Mononuclear cell (primary cell): ENCODE measurements at regions not wholly inside any gene's neighbourhood (a gene's known extent, or its start where the extent isn't known, plus 50 kb on each side); places are given as distances from the start of the nearest gene placed in this dataset.
"Not testable (repeated sequence)": the region's sequence is repeated elsewhere in the genome, so short reads cannot be mapped to it uniquely, and the experiment has no call there.

Experiments
- H3K27me3 ChIP-seq: 2 replicates; pipeline ENCODE4 v1.6.0; 2011; ENCODE audit warnings: low read length, control low read depth; ENCODE audit not compliant: insufficient read depth
- H3K4me1 ChIP-seq: 2 replicates; pipeline ENCODE4 v1.5.1; 2011; ENCODE audit warnings: mild to moderate bottlenecking, low read length, control low read depth; ENCODE audit not compliant: insufficient read depth
- H3K4me3 ChIP-seq: 2 replicates; pipeline ENCODE4 v1.5.1; 2011; ENCODE audit warnings: mild to moderate bottlenecking, low read length, moderate library complexity
- H3K9me3 ChIP-seq: 2 replicates; pipeline ENCODE4 v1.5.1; 2011; ENCODE audit warnings: low read depth, mild to moderate bottlenecking, control low read depth, low read length

DNA sequence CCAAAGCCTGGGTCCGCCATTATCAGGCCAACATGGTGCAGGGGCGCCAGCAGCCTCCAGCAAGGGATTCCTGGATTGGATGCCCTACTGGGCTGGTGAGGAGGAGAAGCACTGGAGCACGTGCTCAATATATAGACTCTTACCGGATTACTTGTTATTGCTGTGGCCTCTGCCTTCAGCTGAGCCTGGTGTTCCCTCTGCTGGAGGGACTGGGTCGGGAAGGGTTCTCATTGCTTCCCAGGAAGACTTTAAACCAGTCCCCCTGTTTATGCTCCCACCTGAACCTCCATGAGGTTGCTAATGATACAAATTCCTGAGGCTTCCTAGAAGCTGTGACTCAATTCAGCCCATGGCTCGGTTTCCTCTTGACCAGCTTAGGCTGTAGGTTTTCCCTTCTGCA, 186.7 kb upstream of the ARID1B start:
- H3K4me1 ChIP-seq = no peaks in the 10 kb centered on the region
- no peaks in the 10 kb centered on the region for H3K9me3 ChIP-seq
- H3K27me3 ChIP-seq = peaks cover 3% of the 10 kb centered on the region
- no peak overlapping the region for H3K4me3 ChIP-seq

DNA sequence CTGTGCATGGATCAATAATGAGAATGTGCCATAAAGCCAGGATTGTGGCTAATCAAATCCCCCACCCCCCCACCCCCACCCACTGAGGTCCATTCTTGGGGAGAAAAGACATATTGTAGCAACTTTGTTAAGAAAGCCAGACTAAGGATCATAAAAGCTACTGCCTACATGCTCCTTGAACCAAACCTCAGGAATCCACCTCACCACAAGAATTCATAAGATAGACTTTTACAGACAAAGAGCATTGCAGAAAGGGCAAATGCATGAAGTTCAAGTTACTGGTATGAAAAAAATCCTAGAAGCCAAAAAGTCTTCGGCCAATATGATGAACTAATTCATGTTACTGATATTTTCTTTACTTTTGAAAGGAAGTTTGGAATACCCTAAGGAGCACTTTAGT, 187.9 kb upstream of the ARID1B start:
- H3K27me3 ChIP-seq = peaks cover 3% of the 10 kb centered on the region
- no peaks in the 10 kb centered on the region for H3K4me1 ChIP-seq
- no peaks in the 10 kb centered on the region for H3K9me3 ChIP-seq
- no peak overlapping the region for H3K4me3 ChIP-seq

DNA sequence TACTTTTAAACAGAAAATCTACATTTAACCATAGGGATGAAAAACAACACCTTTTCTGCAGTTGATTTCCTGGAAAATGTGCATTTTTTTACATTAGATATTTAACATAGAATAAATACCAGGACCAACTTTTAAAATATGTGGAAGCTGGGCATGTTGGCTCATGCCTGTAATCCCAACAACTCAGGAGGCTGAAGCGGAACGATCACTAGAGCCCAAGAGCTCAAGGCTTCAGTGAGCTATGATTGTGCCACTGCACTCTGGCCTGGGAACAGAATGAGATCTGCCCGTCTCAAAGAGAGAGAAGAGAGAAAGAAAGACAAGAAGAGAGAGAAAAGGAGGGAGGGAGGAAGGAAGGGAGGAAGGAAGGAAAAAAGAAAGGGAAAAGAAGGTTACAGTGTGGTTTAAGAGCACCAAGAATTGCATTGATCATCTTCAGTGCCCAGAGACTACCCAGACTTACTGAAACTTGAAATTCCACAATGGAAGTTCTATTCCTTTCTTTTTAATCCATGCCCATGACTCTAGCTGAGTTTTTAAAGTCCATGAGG, 189.4 kb upstream of the ARID1B start:
- Histone ChIP-seq H3K27me3 (peaks cover 3% of the 10 kb centered on the region), H3K4me3 (no peak overlapping the region), H3K9me3 (no peaks in the 10 kb centered on the region), H3K4me1 (no peaks in the 10 kb centered on the region)

DNA sequence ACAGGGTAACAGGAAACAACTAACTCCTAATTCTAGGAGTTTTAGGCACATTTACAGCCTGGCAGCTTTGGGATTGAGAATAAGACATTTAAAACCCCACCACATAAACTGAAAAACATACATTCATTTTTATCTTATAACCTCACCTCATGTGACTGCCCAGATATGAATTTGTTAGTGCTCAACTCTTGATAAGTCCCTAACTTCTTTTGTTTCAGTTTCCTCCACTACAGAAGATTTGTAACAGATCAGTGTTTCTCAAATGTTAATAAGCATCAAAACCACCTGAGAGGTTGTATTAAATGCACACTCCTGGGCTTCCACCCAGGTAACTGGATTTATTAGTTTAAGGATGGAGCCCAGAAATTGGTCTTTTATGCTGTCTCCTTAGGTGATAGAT, 190.1 kb upstream of the ARID1B start:
- Histone ChIP-seq H3K4me1 (no peaks in the 10 kb centered on the region), H3K9me3 (no peaks in the 10 kb centered on the region), H3K27me3 (peaks cover 3% of the 10 kb centered on the region), H3K4me3 (no peak overlapping the region)

DNA sequence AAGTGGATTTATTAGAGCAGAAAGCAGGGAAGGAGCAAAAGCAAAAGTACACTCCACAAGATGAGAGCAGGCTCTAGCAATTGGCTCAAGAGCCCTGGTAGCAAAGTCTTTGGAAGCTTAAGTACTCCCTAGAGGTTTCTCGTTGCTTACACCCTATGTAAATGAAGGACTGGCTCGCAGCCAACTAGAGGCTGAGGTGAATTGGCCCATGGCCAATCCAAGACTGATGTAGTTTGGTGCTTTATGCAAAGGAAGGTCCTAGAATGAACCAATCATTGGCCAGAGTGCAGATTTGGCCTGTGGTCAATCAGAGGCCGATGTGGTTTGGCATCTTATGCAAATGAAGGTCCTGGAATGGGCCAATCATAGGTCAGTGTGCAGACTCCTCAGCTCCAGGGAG, 191.3 kb upstream of the ARID1B start:
- H3K4me1 ChIP-seq = no peaks in the 10 kb centered on the region
- peaks cover 3% of the 10 kb centered on the region for H3K27me3 ChIP-seq
- no peaks in the 10 kb centered on the region for H3K9me3 ChIP-seq
- no peak overlapping the region for H3K4me3 ChIP-seq

DNA sequence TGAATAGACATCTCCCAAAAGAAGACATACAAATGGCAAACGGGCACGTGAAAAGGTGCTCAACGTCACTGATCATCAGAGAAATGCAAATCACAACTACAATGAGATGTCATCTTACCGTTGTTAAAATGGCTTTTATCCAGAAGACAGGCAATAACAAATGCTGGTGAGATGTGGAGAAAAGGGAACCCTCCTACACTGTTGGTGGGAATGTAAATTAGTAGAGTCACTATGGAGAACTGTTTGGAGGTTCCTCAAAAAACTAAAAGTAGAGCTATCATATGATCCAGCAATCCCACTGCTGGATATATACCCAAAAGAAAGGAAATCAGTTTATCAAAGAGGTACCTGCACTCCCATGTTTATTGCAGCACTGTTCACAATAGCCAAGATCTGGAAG, 193.1 kb upstream of the ARID1B start:
- H3K27me3 ChIP-seq, H3K9me3 ChIP-seq: not testable (repeated sequence)

DNA sequence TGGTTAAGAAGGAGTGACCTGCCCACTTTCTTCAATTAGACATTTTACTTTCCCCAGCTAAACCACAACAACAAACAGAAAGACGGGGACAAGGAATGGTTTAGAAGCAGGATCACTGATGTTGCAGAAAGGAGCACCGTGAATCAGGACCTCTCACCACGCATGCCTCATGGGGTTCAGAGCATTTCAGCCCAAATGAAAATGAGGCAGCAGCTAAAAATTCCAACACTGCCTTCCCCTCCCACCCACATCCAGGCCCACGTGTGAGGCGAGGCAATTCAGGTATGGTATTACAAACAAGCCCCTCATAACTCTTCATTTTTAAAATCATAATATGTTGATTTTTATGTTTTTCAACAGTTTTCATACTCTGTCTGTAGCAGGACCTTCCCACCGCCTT, 194.1 kb upstream of the ARID1B start:
- Histone ChIP-seq H3K4me1 (no peaks in the 10 kb centered on the region), H3K9me3 (peaks cover 13% of the 10 kb centered on the region), H3K27me3 (no peaks in the 10 kb centered on the region), H3K4me3 (no peak overlapping the region)

More for the DNA sequence above, 193.1 kb upstream of the ARID1B start:
- not testable (repeated sequence) for H3K4me1 ChIP-seq, H3K4me3 ChIP-seq

DNA sequence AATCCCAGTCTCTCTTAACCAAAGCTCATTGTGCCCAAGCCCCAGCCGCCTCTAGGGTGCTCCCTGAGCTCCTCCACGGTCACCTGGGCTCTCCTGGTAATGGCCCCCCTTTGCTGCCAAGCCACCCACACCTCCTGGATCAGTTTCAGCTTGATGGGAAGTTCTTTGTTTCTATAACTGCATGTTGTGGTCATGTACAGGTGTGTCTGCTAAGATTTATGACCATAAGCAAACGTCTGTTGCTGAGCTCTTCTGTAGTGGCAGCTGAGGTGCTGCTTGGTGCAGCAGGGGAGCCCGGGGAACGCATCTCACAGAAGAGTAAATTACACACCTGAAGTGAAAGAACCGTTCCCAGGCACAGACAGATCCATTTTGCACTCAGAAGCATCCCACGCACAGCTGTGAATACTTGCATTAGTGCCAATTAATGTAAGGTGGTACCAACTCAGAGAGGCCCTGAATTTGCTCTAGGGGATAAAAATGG, 194.6 kb upstream of the ARID1B start:
- Histone ChIP-seq H3K9me3 (peaks cover 19% of the 10 kb centered on the region), H3K4me3 (no peak overlapping the region), H3K27me3 (no peaks in the 10 kb centered on the region), H3K4me1 (no peaks in the 10 kb centered on the region)

DNA sequence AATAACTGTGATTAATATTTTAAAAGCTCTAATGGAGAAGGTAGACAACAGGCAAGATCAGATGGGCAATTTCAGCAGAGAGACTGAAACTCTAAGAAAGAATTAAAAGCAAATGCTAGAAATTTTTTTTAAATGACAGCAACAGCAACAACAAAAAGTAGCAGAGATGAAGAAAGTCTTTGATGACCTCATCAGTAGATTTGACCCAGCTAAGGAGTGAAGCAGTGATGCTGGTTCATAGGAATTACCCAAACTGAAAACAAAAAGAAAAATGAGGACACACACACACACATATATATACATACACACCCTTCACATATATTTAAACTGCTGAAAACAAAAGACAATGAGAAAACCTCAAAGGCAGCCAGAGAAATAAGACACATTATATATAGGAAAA, 197.6 kb upstream of the ARID1B start:
- peaks cover 28% of the 10 kb centered on the region for H3K9me3 ChIP-seq
- H3K4me3 ChIP-seq = no peak overlapping the region
- H3K4me1 ChIP-seq = no peaks in the 10 kb centered on the region
- H3K27me3 ChIP-seq = no peaks in the 10 kb centered on the region

DNA sequence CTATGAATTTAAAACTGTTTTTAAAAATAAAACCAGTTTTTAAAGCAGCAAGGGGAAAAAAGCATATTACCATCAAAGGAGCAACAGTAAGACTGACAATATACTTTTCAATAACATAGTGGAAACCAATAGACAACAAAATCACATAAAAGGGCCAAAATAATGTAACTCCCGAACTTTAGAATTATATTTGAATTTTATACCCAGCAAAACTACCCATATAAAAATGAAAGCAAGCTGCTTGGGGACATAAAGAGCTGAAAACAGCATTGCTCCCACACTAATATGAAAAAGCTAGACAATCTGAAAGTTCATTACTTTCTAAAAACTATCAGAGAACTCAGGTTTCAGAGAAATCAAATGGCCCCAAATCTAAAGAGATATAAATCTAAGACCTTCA, 199.4 kb upstream of the ARID1B start:
- H3K9me3 ChIP-seq = peaks cover 28% of the 10 kb centered on the region
- no peaks in the 10 kb centered on the region for H3K4me1 ChIP-seq
- no peaks in the 10 kb centered on the region for H3K27me3 ChIP-seq
- no peak overlapping the region for H3K4me3 ChIP-seq

DNA sequence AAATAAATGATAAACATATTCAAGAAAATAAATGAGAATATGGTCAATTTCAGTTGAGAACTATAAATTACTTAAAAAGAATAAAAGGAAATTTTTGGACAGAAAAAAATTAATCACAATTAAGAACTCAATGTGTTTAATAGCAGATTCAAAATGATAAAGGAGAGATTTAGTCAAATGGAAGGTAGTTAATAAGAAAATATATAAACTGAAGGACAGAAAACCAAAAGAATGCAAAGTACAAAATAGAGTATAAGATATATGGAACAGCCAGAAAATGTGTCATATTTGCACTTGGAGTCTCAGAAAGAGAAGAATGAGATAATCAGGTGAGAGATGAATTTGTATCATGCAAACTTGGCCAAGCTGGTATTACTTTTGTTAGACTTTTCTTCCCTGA, 201.8 kb upstream of the ARID1B start:
- H3K27me3 ChIP-seq = no peaks in the 10 kb centered on the region
- H3K4me3 ChIP-seq = no peak overlapping the region
- no peaks in the 10 kb centered on the region for H3K4me1 ChIP-seq
- H3K9me3 ChIP-seq = peaks cover 28% of the 10 kb centered on the region

DNA sequence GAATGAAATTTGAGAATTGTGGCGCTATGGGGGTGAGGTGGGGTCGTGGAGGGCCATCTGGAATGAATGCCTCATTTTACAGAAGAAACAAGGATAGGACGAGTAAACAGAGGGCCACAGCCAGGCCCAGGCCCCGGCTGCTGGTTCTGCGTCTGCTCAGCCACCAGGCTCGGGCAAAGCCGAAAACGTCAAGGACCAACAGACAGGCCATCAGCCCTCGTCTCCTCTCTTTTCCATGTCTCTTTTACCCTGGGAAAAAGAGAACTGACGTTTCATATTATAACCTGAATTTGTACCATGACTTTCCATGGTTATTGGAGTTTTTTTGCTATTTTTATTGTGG, 212.4 kb upstream of the ARID1B start:
- Histone ChIP-seq H3K4me1 (no peaks in the 10 kb centered on the region), H3K27me3 (no peaks in the 10 kb centered on the region), H3K4me3 (no peak overlapping the region), H3K9me3 (no peaks in the 10 kb centered on the region)

DNA sequence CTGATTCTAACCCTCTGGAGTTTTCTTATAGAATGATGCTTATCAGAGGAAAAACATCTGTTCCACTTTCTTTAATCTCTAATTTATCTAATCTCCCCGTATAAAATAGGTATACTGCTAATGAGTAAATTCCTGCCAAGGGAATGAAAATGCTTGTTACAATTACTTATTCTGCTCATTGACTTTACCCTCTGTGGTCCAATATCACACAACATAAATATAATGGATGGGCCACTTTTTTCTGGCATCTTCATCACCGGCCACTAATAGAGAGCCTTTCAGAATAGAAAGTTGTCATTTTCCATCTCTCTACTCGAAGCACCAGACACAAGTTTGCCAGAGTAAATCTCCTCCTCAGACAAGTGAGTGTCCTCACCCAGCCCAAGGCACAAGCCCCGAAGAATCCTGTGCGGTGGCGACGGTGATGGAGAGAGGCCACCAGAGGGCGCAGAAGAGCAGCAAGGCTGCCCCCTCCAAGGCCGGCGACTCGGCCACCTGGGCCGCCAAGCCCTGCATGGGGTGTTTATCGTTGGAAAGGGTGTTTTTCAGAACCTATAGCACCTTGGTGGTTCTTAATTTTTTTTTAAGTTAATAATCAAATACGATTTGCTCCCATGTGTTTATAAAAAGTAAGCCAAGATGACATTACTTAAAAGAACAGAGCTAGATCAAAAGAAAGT, 212.9 kb upstream of the ARID1B start:
- Histone ChIP-seq H3K9me3 (no peaks in the 10 kb centered on the region), H3K4me1 (no peaks in the 10 kb centered on the region), H3K4me3 (no peak overlapping the region), H3K27me3 (no peaks in the 10 kb centered on the region)

DNA sequence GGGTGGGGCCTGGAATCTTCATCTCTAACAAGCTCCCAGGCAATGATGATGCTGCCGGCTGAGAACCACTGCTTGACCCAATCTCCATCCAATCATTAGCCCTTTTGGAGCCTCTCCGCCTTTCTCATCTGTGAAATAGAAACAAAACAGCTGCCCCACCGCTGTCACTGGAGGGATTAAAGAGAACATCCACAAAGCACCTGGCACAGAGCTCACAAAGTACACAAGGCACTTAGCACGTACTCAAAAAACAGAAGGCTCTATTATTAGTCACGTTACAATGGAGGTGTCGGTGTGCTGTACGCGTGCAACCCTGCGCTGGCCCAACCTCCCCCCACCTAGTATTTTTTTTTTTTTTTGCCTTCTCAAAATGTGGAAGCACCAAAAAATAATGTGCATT, 213.5 kb upstream of the ARID1B start:
- no peak overlapping the region for H3K4me3 ChIP-seq

DNA sequence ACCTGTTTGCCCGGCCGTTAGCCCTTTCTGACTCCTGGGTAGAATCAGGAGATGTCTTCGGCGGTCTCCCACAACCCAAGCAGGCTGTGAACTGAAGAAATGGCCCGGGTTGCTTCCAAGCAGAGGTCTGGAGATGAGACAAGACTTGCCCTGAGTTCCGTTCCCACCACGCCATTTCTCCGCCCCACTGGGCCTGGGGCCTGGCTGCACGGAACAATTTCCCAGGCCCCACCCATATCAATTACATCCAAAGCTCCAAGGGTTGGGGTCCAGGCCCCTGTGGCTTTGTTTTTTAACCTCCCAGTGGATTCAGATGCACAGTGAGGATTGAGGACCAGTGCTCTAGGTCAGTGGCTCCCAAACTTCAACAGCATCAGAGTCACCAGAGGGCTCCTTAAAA, 214.5 kb upstream of the ARID1B start:
- Histone ChIP-seq H3K9me3 (no peaks in the 10 kb centered on the region), H3K4me1 (peaks cover 1% of the 10 kb centered on the region), H3K27me3 (no peaks in the 10 kb centered on the region), H3K4me3 (no peak overlapping the region)

More for the DNA sequence above, 213.5 kb upstream of the ARID1B start:
- H3K9me3 ChIP-seq = no peaks in the 10 kb centered on the region
- H3K4me1 ChIP-seq = no peaks in the 10 kb centered on the region
- H3K27me3 ChIP-seq = no peaks in the 10 kb centered on the region

DNA sequence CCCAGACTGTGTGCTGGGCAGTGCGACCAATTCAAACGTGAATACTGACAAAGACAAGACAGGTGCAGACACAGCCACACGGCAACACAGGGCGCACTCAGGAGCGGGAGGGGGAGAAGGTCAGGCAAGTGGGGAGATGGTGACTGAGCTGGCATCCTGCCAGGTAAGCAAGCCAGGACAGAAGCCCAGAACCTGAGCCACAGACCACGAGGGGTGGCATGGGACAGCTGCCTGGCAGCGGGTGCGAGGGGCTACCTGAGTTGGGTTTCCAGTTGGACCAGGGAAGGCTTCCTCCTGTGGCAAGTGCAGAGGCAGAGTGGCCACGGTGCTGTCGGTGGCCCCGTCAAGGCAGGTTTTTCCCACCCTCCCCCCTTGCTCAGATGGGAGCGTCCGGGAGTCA, 215.2 kb upstream of the ARID1B start:
- H3K9me3 ChIP-seq = no peaks in the 10 kb centered on the region
- H3K4me3 ChIP-seq = no peak overlapping the region
- H3K27me3 ChIP-seq = no peaks in the 10 kb centered on the region
- H3K4me1 ChIP-seq = peaks cover 7% of the 10 kb centered on the region
